Osteoblast (primary cell): ENCODE measurements at regions not wholly inside any gene's neighbourhood (a gene's known extent, or its start where the extent isn't known, plus 50 kb on each side); places are given as distances from the start of the nearest gene placed in this dataset.

Experiments used
- DNase-seq: peaks from one replicate; pipeline ENCODE4 v3.0.0; 2011; ENCODE audit warnings: low spot score, mixed read lengths; ENCODE audit not compliant: insufficient read length; ENCODE audit errors: missing footprints
- H2AFZ ChIP-seq: 2 replicates; pipeline ENCODE4 v1.6.0; 2011; ENCODE audit warnings: mild to moderate bottlenecking, low read length
- H3K27ac ChIP-seq: 2 replicates; pipeline ENCODE4 v1.5.1; 2011; ENCODE audit warnings: mild to moderate bottlenecking, low read depth, low read length, moderate library complexity
- H3K27me3 ChIP-seq: 2 replicates; pipeline ENCODE4 v1.6.0; 2012; ENCODE audit warnings: mild to moderate bottlenecking, control low read depth, inconsistent platforms, low read length, moderate library complexity; ENCODE audit not compliant: insufficient read depth
- H3K36me3 ChIP-seq: 2 replicates; pipeline ENCODE4 v1.5.1; 2011; ENCODE audit warnings: mild to moderate bottlenecking, low read length, control low read depth, moderate library complexity; ENCODE audit not compliant: insufficient read depth
- H3K4me1 ChIP-seq: 2 replicates; pipeline ENCODE4 v1.5.1; 2011; ENCODE audit warnings: mild to moderate bottlenecking, low read length, control low read depth, moderate library complexity; ENCODE audit not compliant: insufficient read depth
- H3K4me2 ChIP-seq: 2 replicates; pipeline ENCODE4 v1.6.0; 2011; ENCODE audit warnings: mild to moderate bottlenecking, low read length; ENCODE audit not compliant: insufficient read depth
- H3K4me3 ChIP-seq: fragments of 200-600 bp; sonication (generic); 3 replicates; pipeline ENCODE4 v1.5.1; 2012; ENCODE audit warnings: mild to moderate bottlenecking, low read length, inconsistent platforms; ENCODE audit not compliant: insufficient read depth
- H3K79me2 ChIP-seq: 2 replicates; pipeline ENCODE4 v1.6.0; 2012; ENCODE audit warnings: mild to moderate bottlenecking, low read length, control low read depth, inconsistent platforms; ENCODE audit not compliant: insufficient read depth
- H3K9me3 ChIP-seq: 2 replicates; pipeline ENCODE4 v1.5.1; 2011; ENCODE audit warnings: low read depth, low read length, control low read depth
- H4K20me1 ChIP-seq: 2 replicates; pipeline ENCODE4 v1.6.0; 2012; ENCODE audit warnings: mild to moderate bottlenecking, low read length, control low read depth; ENCODE audit not compliant: insufficient read depth
- TF ChIP-seq, protein P1 (sequence below): IDR thresholded peaks from 2 replicates; pipeline ENCODE4 v1.5.1; 2011; ENCODE audit warnings: mild to moderate bottlenecking, low read depth, low read length, moderate library complexity; ENCODE audit errors: extremely low read depth

DNA sequence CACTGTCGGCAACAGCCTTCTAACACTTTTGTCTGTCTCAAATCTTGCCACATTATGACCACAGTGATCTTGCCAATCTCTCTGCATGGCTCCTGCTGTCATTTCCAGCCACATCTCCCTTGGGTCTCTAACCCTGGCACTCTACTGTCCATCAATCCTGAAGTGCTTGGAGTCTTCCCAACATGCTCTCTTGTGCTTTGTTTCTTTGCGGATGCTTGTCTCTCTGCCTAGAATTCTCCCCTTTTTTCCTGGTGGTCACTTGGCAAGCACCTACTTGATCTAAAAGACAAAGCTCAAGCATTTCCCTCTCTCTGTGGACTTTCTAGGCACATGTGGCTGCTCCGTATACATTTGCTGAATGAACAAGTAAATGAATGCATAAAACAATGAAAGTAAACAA, 290.7 kb upstream of the MAP3K7 start:
- no peak overlapping the region for H3K27ac ChIP-seq
- H3K9me3 ChIP-seq: peaks cover 2% of the 10 kb centered on the region
- TF ChIP-seq, protein P1, sequence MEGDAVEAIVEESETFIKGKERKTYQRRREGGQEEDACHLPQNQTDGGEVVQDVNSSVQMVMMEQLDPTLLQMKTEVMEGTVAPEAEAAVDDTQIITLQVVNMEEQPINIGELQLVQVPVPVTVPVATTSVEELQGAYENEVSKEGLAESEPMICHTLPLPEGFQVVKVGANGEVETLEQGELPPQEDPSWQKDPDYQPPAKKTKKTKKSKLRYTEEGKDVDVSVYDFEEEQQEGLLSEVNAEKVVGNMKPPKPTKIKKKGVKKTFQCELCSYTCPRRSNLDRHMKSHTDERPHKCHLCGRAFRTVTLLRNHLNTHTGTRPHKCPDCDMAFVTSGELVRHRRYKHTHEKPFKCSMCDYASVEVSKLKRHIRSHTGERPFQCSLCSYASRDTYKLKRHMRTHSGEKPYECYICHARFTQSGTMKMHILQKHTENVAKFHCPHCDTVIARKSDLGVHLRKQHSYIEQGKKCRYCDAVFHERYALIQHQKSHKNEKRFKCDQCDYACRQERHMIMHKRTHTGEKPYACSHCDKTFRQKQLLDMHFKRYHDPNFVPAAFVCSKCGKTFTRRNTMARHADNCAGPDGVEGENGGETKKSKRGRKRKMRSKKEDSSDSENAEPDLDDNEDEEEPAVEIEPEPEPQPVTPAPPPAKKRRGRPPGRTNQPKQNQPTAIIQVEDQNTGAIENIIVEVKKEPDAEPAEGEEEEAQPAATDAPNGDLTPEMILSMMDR: no peak
- H3K4me3 ChIP-seq: no peak overlapping the region
- H3K79me2 ChIP-seq: no peaks in the 10 kb centered on the region
- no peak overlapping the region for H3K4me2 ChIP-seq
- H3K27me3 ChIP-seq: no peaks in the 10 kb centered on the region
- no peak for DNase-seq
- no peaks in the 10 kb centered on the region for H3K36me3 ChIP-seq
- H3K4me1 ChIP-seq: no peaks in the 10 kb centered on the region
- H2AFZ ChIP-seq: no peak overlapping the region
- no peaks in the 10 kb centered on the region for H4K20me1 ChIP-seq

DNA sequence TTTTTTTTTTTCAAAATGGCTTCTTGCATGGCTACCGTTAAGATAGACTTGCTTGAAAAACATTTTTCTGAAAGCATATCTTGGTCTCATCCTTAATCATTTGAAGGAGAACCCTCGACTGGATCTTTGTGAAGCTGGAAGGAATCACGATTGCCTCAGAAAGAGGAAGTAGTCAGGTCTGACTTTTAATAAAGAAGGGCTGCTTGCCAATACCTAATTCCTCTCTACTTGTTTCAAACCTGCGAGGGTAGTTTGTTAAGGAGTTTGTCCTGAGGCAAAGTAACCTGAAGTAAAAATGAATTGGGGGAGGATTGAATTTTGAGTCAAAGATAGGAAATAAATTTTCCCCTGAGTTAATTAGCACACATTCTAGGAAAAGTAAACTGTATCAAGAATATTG, 288.1 kb upstream of the MAP3K7 start:
- no peaks in the 10 kb centered on the region for H3K36me3 ChIP-seq
- no peaks in the 10 kb centered on the region for H3K27me3 ChIP-seq
- no peaks in the 10 kb centered on the region for H3K79me2 ChIP-seq
- H3K4me3 ChIP-seq: no peak overlapping the region
- no peaks in the 10 kb centered on the region for H4K20me1 ChIP-seq
- no peak overlapping the region for H2AFZ ChIP-seq
- H3K4me2 ChIP-seq: no peak overlapping the region
- no peak for DNase-seq
- TF ChIP-seq, protein P1: no peak
- H3K4me1 ChIP-seq: no peaks in the 10 kb centered on the region
- H3K9me3 ChIP-seq: peaks cover 2% of the 10 kb centered on the region
- H3K27ac ChIP-seq: no peak overlapping the region

DNA sequence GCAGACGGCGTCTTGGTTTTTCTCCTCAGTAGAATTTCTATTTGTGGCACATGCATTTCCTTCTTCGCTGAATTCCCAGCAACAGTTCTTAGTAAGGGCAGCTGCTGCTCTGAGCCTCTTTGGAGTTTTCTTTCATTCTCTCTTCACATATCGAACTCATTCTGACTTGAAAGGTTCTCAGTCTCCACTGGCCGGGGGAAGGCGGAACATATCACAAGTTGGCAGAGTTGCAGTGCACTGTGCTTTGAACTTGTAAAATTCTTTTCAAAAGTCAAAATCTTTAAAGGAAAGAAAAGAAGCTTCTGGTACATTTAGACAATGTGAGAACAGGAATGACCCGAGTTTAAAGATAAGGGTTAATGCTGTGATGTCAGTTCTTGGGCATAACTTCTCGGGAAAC, 286.1 kb upstream of the MAP3K7 start:
- H3K36me3 ChIP-seq: no peaks in the 10 kb centered on the region
- no peaks in the 10 kb centered on the region for H3K79me2 ChIP-seq
- H4K20me1 ChIP-seq: no peaks in the 10 kb centered on the region
- H3K27me3 ChIP-seq: no peaks in the 10 kb centered on the region
- H3K4me2 ChIP-seq: no peak overlapping the region
- no peaks in the 10 kb centered on the region for H3K4me1 ChIP-seq
- DNase-seq: no peak
- H3K27ac ChIP-seq: no peak overlapping the region
- no peak overlapping the region for H2AFZ ChIP-seq
- H3K9me3 ChIP-seq: no peaks in the 10 kb centered on the region
- TF ChIP-seq, protein P1: no peak
- no peak overlapping the region for H3K4me3 ChIP-seq

DNA sequence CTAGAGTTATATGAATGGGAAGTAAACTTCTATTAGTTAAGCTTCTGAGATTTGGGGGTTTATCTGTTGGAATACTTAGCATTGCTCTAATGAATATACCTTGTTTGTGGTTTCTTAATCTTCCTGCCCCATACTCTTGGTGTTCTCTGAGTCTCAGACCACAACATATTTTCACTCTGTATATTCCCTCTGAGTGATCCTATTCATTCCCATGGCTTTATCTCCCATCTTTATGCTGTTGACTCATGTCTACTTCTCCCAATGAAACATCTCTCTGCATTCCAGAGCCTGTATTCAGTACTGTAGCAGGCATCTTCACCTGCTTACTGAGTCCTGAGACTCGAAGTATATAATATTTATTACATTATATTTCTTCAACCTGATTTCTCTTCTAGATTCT, 283.7 kb upstream of the MAP3K7 start:
- H3K79me2 ChIP-seq: no peaks in the 10 kb centered on the region
- H4K20me1 ChIP-seq: no peaks in the 10 kb centered on the region
- H3K27me3 ChIP-seq: no peaks in the 10 kb centered on the region
- H3K27ac ChIP-seq: no peak overlapping the region
- H3K4me3 ChIP-seq: no peak overlapping the region
- DNase-seq: no peak
- no peak overlapping the region for H3K4me2 ChIP-seq
- H3K9me3 ChIP-seq: no peaks in the 10 kb centered on the region
- TF ChIP-seq, protein P1: no peak
- H3K36me3 ChIP-seq: no peaks in the 10 kb centered on the region
- H3K4me1 ChIP-seq: no peaks in the 10 kb centered on the region
- H2AFZ ChIP-seq: no peak overlapping the region
